NCI-H82 treated with DMSO at 0.1 percent for 48 hours (cell line): ENCODE measurements at regions not wholly inside any gene's neighbourhood (a gene's known extent, or its start where the extent isn't known, plus 50 kb on each side); places are given as distances from the start of the nearest gene placed in this dataset.

Source experiments
- DNase-seq: peaks from one replicate; lab custom pipeline; 2025; ENCODE audit not compliant: unreplicated experiment; lab: John Stamatoyannopoulos, UW

DNA sequence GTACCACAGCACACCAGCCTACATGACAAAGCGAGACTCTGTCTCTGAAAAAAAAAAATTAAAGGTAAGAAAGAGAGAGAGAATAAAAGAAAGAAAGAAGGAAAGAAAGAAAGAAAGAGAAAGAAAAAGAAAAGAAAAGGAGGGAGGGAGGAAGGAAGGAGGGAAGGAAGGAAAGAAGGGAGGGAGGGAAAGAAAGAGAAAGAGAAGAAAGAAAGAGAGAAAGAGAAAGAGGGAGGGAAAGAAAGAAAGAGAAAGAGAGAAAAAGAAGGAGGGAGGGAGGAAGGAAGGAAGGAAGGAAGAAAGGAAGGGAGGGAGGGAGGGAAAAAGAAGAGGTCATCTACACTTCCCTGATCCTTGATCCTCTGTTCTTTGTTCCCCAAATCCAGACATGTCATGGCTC lies 104.8 kb upstream of the GJB5 start:
- no peak for DNase-seq

DNA sequence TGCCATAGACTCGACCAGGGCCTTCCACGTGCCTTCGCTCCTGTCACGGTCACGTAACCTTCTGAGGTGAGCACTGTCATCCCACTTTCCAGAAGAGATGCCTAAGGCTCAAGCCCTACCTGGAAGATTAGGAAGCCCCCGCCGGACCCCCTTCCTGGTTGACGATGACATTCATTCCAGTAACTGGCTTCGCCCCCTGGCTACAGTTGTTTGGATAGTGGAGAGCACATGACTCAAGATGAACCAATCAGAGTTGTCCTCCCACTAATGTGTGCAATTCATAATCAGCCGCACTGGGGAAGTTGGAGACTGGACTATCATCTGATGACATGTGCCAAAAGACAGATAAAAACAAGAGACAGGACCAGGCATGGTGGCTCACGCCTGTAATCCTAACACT lies 104.0 kb upstream of the GJB5 start:
- DNase-seq: no peak

DNA sequence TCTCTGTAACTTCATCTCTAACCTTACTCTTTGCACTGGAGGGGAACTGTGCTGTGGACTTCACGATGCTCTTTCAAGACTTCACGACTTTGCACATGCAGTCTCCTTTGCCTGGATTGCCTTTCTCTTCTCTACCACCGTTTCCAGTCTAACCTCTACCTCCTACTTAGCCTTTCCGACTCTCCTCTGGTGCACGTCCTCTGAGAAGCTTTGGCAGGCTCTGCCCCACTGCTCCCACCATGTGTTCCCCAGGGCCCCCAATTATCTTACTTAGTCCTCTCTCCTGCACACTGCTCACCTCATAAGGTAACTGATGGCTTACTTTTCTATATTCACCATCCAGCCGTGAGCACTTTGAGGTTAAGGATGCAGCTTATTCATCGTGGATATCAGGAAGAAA lies 101.7 kb upstream of the GJB5 start:
- no peak for DNase-seq

DNA sequence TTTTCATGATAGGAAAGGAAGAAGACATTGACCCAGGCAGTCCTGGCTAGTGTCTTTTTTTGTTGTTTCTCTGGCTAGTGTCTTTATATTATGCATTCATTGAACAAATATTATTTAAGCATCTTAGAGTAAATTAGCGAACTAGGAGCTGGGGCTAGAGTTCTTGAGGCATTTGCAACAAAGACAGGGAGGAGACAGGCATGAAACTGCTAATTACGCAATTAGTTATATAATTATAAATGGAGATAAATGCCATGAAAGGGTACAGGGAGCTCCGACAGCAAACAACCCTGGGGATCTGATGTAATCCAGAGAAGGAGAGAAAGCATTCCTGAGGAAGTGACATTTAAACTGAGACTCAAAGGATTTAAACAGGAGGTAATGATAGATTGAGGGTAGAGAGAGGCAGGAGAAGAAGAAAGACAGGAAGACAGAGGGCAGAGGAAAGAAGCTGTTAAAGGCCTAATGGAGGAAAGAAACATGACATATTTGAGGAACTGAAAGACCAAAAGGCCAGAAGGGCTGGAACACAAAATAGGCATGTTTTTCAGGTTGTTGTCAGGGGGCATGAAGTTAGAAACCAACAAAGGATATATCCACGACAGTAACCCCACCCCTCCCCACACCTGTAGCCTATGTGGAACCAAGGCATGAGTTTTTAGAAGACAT lies 99.5 kb upstream of the GJB5 start:
- no peak for DNase-seq

DNA sequence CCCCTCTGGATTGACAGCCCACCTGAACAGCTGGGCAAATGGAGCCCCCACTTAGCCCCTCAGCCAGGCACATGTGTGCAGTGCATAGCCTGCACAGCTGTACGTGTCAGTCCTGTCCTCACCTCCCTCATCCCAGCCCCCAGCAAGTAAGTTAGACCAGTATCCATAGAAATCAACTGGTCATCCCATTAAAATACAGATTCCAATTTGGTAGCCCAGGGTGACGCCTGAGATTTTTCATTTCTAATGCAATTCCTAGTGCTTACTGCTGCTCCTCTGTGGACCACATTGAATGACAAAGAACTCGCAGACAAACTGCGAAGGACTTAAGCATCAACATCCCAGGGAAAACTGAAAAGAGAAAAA lies 99.0 kb upstream of the GJB5 start:
- no peak for DNase-seq

DNA sequence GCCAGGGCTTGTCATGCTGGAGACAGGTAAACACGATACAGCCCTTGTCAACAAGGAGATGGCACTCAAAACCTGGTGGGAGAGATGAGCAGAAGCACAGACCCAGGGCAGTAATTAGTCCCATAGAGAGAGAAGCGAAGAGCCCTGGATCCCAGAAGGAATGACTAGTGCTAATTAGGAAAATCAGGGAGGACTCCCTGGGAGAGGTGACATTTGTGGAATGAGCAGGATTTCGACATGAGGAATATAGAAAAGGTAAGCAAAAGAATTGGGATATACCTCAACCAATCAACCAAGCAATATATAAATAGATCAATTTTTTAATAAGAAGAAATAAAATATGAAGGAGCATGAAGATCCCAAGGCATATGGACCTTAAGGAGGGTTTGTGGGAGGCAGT lies 98.5 kb upstream of the GJB5 start:
- DNase-seq: no peak

DNA sequence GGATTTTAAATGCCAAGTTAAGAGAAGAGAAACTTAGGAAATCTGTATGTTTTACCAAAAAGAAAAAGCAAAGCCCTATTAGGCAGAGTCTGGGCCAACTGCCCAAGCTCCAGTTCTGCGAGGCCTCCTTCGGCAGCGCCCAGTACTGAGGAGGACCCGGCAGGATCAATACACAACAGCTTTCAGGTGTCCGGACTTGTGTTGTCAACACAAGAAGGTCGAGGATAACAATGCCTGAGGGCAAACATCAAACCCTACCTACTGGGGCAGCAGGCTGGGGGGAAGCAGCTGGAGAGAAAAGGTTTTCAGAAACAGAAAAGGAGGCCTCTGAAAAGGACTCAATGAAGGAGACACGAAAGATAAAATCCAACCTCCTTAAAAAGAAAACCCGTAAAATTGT lies 98.1 kb upstream of the GJB5 start:
- DNase-seq: no peak

DNA sequence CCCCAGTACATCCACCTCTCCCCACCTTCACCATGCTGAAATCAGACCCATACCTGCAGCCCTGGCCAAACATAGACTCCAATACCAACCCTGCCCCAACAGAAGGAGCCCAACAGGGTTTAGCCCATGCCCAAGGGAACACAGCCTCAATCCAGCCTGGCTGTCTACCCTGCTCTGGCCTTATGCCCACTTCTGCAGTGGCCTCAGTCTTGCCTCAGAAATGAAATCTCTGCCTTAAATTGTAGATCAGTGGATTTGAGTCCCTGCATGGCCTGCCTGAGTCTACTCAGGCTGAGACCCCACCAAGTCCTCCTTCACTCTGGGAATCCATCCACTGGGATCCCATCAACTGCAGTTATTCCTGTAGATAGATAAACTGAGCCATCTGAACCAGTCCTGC lies 97.6 kb upstream of the GJB5 start:
- DNase-seq: no peak

DNA sequence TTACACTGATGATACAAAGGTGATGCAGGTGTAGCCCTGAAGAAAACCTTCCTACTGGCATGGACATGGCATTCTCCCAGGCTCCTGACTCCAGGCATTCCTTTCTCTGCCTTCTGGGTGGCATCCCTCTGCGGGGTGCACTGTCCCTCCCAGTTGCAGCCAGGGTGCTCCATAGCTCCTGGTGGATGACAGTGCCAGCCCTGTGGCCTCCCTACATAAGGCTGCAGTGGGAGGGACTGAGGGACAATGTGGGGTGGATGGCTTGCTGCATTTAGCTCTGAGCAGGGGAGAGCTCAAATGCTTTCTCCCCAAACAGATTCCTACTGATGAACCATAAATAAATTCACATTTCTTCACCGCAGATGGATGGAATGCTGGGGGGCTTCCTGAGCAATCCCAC lies 97.0 kb upstream of the GJB5 start:
- no peak for DNase-seq

DNA sequence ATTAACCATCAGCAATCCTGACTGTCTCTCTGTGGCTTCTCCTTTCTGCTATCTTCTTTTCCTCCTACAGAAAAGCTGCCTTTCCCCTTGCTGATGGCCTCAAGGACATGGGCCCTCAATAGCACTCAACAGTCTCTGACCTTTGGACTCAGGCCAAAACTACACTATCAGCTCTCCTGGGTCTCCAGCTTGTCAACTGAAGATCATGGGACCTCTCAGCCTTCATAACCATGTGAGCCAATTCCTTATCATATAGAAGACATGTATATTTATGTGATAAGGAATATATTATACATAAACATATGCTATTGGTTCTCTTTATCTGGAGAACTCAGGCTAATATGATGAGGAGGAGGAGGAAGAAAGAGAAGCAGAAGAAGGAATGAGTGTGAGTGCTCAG lies 91.8 kb upstream of the GJB5 start:
- DNase-seq: no peak

DNA sequence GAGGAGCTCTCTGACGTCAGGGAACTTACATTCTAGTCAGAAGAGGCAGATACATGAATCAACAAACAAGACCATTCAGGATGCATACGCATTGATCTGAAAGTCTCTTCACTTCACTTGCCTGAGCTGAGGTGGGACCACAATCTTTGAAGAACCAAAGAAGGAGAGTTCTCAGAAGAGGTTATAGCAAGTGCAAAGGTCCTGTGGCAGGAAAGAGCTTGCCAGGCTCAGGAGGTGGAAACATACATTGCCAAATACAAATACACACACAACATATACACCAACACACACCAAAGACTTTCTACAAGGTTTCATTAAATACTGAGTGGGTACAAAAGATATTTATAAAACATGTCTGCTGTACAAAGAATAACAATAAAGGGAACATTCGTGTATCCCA lies 86.8 kb upstream of the GJB5 start:
- DNase-seq: no peak

DNA sequence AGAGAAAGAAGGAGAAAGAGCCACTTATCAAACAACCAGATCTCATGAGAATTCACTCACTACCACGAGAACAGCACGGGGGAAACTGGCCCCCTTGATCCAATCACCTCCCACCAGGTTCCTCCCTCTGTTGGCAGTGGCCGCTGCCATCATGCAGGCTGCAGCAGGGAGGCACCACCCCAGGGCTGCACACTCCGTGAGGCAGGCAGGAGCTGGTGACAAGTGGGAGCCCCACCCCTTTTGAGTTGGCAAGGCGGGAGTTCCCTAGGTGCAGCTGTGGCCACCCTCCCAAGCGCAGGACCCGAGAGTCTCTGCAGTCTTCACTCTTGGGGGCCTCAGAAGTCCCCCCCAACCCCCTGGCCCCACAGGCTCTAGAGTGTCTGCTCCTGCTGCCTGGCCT lies 83.9 kb upstream of the GJB5 start:
- no peak for DNase-seq

DNA sequence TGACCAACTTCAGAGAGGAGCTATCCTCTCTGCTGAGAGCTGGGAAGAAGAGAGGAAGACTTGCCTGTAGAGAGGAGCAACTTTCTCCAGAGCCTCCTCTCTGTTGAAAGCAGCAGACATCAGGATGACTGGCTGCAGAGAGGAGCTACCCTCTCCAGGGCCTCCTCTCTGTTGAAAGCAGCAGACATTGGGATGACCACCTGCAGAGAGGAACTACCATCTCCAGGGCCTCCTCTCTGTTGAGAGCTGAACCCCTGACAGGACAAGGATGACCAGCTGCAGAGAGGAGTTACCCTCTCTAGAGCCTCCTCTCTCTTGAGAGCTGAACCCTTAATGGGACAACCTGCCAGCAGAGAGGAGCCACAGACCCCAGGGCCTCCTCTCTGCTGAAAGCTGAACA lies 83.0 kb upstream of the GJB5 start:
- no peak for DNase-seq

DNA sequence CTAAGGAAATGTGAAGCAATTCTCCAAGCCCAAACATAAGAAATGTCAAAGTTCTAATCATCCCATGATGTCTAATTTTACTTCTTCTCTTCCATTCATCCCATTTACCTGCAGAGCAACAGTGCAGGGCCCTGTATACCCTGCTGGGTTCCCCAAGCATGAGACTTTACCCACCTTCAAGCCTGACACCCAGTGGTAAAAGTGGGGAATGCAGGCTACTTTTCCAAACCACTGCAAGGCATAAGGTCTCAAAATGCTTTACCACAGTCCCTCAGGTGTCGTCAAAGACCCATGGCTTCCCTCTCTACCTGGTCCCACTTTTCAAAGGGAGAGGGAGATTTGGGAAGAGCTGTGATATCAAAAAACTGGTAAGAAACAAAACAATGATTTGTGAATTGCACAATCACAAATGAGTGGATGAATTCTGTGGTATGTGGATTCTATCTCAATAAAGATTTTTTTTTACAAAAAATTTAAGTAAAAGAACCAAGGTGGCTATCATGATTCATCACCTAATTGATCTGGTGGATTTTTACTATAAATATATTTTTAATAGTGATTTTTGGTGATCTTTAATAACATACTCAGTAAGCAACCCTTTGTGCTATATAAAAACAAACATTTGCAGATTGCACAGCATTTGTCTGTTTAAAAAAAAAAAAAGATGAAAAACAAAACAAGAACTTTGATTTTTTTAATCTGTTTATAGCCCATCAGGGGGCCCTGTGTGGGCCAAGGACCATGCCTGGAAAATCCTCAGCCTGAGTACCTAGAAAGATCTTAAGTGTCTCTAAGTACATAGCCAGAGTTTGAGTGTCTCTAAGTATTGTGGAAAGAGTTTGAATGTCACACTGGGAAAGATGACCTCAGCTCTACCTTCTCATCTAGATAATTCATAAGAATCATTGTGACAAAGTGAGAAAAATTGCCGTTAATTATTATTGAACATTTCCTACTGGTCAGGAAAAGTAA lies 73.1 kb upstream of the GJB5 start:
- DNase-seq: peak; percentile 9

DNA sequence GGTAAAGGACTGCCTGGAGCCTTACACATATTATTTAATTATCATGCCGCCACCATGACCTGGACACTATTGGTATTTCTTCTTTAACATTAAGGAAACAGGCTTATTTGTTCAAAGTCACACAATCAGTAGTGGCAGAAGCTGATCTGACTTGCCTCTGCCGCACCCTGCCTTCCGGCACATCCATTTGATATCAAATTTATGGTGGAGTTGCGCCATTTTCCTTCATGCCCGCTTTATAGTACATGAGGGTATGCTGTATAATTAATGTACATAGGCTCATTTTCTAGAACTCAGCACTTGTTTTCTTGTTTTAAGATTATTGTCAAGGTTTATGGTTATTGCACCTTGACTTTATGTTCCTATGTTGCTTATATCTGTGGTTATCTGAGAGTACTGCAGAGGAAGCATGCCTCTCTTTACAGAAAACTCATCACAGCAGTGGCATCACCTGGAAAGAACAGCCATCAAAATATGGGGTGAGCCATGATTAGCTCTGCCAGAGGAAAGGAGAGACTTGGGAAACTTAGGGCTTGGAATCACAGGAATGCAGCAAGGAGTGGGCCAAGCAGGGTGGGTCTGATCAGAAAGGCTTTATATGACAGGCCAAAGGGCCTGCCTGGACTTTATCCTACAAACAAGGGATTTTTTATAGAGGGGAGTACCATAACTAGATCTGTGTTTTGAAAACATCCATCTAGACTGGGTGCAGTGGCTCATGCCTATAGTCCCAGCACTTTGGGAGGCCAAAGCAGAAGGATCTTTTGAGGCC lies 72.2 kb upstream of the GJB5 start:
- no peak for DNase-seq

DNA sequence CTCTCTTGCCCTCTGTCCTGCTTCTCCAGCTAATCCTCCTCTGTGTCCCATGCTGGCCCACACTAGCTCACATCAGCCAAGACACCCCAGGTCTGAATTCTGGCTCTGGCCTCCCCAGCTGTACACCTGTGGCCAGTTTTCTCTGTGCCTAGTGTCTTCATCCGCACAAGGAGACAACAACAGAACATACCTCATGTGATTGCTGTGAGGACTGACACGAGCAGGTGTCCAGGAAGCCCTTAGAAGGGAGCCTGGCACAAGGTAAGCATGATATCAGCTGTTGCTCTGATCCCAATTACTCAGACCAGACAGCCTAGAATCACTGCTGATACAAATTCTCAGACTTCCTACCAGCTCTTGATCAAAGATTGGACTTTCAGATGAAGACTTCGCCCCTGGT lies 71.2 kb upstream of the GJB5 start:
- DNase-seq: no peak

DNA sequence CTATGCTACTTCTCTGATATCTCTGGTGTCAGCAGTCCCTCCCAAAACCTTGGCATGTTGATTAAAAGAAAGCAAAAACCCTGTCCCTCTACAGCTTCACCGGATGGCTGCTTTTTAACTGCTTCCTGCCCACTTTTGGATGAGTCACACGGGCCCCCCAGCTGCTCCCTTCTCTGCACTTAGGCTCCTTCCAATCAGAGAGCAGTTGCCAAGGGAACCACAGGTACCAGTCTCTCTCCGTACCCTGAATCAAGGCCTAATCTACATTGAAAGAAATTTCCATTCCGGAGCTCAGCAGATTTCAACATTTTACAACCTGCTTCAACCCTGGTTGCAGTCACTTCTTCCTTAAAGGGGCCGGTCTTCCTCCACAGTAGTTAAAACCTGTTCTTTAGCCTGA lies 70.6 kb upstream of the GJB5 start:
- DNase-seq: no peak

DNA sequence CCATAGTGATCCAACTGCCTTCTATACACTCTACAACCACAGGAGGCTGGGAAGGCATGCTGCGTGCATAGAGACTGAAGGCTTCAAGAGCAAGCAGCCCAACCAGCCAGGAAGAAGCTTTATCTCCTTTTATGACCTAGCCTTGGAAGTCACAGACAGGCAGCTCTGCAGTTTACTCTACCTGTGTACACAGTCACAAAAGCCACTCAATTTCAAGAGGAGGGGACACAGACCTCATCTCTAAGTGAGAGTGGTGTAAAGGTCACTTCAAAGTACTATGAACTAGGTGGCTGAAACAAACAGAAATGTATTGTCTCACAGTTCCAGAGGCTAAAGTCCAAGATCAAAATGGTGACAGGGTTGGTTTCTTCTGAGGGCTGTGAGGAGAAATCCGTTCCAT lies 69.6 kb upstream of the GJB5 start:
- DNase-seq: no peak

DNA sequence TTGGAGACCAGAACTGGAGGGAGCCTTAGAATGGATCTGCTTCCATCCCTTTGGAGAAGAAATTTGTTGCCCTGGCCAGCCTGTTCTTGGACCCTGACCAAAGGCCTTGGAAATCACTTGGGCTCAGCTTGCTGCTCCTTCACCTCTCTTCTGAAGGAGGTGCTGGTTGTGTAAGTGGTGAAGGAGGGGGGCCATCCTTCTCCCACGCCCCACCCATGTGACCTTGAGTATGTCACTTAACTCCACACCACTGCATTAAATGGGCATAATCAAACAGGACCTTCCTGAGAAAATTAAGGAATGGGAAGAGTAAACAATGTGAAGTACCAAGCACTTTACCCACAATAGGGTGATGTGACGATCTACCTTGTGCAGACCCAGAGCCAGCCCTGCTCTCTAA lies 68.3 kb upstream of the GJB5 start:
- no peak for DNase-seq

DNA sequence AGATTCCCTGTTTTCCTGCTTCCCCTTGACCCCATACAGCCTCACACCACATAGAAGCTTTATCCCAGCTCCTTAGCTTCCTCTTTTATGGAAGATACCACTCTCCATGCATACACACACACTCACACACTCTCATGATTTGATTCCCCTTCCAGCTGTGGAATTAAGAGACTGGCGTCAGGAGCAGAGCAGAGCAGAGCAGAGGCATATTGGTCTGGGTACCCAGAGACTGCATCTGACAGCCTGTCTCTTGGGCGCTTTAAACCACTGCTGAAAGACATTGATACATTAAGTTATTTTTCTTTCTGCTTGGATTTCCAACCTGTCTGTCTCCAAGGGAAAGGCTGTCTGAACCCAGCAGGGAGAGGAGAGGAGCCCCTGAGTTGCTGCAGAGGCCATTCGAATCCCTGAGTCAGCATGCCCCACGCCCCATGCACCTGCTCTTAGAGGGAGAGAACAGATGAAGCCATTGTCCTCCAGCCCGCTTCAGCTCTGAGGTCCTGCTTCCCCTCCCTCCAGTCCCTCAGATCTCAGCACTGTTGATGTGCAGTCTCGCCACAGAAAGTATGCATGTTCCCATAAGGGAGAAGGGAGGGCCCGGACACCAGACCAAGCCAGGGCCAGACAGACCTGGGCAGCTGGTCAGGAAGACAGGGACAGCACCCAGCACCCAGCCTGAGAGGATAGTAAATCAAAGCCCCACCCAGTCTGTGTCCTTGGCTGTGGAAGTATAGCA lies 66.7 kb upstream of the GJB5 start:
- DNase-seq: no peak

DNA sequence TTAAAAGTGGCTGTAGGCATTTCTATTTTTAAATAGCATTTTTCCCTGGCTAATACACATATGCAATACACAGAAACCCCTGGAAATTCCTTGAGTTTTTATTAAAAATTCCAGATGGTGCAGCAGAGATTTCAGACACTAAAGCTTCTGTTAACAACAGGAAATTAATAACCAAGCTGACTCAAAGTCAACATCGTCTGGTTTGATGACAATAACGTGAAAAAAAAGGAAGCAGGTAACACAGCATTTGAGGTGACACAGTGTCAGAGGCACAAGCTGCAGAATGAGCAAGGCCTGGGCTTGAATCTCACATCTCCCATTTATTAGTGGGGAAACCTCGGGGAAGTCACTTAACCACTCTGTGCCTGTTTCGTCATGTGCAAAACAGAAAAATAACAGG lies 64.6 kb upstream of the GJB5 start:
- no peak for DNase-seq
